Activated CD8-positive, alpha-beta memory T cell treated with anti-CD3 and anti-CD28 coated beads, Interleukin-2, amount 10 ng/mL, durations not matched to agents 7 days and 5 days (primary cell): ENCODE measurements at regions not wholly inside any gene's neighbourhood (a gene's known extent, or its start where the extent isn't known, plus 50 kb on each side); places are given as distances from the start of the nearest gene placed in this dataset.
"Not testable (repeated sequence)": the region's sequence is repeated elsewhere in the genome, so short reads cannot be mapped to it uniquely, and the experiment has no call there.

Experiments used
- ATAC-seq: fragments of 150-1000 bp; cut with Tn5 transposase; one replicate; pipeline ENCODE4 v1.10.0; 2021; ENCODE audit warnings: moderate library complexity
- CTCF ChIA-PET: fragments of 350-600 bp; sonication (Branson Sonifier 250); formaldehyde crosslinking; loops from one replicate; lab custom pipeline; 2021; ENCODE audit warnings: antibody characterized with exemption; lab: Charles Lee
- DNase-seq: peaks from one replicate; pipeline ENCODE4 v3.0.0-alpha.2; 2020
- H3K27ac Mint-ChIP-seq: one replicate; pipeline ENCODE4 v1.8.0; 2021; ENCODE audit warnings: mild to moderate bottlenecking, mixed read lengths
- H3K27me3 Mint-ChIP-seq: one replicate; pipeline ENCODE4 v1.8.0; 2021; ENCODE audit warnings: mixed read lengths
- H3K36me3 Mint-ChIP-seq: one replicate; pipeline ENCODE4 v1.8.0; 2021; ENCODE audit warnings: mild to moderate bottlenecking, mixed read lengths
- H3K4me1 Mint-ChIP-seq: one replicate; pipeline ENCODE4 v1.8.0; 2021; ENCODE audit warnings: mixed read lengths
- H3K4me3 Mint-ChIP-seq: one replicate; pipeline ENCODE4 v1.8.0; 2021; ENCODE audit warnings: mild to moderate bottlenecking, moderate library complexity, mixed read lengths
- H3K9me3 Mint-ChIP-seq: one replicate; pipeline ENCODE4 v1.8.0; 2022; ENCODE audit warnings: low read depth, mixed read lengths

GRCh38 chr1:173257805-173258204, 50.7 kb upstream of the TNFSF4 start:
- no peaks in the 10 kb centered on the region for H3K4me1 Mint-ChIP-seq
- no peak overlapping the region for H3K4me3 Mint-ChIP-seq
- peaks cover 14% of the 10 kb centered on the region for H3K9me3 Mint-ChIP-seq
- DNase-seq (no peak), ATAC-seq (no peak)
- H3K27me3 Mint-ChIP-seq, result peaks cover 2% of the 10 kb centered on the region
- CTCF ChIA-PET, result no interaction called here
- H3K36me3 Mint-ChIP-seq, result peaks cover 2% of the 10 kb centered on the region
- no peak overlapping the region for H3K27ac Mint-ChIP-seq

GRCh38 chr1:173258479-173259264, 51.5 kb upstream of the TNFSF4 start:
- CTCF ChIA-PET, result no interaction called here
- H3K4me3 Mint-ChIP-seq, result no peak overlapping the region
- peaks cover 2% of the 10 kb centered on the region for H3K36me3 Mint-ChIP-seq
- H3K27ac Mint-ChIP-seq, result no peak overlapping the region
- H3K4me1 Mint-ChIP-seq, result no peaks in the 10 kb centered on the region
- H3K27me3 Mint-ChIP-seq, result peaks cover 2% of the 10 kb centered on the region
- peaks cover 14% of the 10 kb centered on the region for H3K9me3 Mint-ChIP-seq
- ATAC-seq, result no peak
- DNase-seq, result no peak

- H3K36me3 Mint-ChIP-seq, H3K27me3 Mint-ChIP-seq, H3K4me1 Mint-ChIP-seq, ATAC-seq, H3K4me3 Mint-ChIP-seq, H3K27ac Mint-ChIP-seq, DNase-seq, CTCF ChIA-PET: not testable (repeated sequence)
- H3K9me3 Mint-ChIP-seq, result peaks cover 14% of the 10 kb centered on the region
These were observed 53.2 kb upstream of the TNFSF4 start for GRCh38 chr1:173260329-173260728.

GRCh38 chr1:173266841-173267240, 59.7 kb upstream of the TNFSF4 start:
- H3K4me3 Mint-ChIP-seq, result no peak overlapping the region
- no peak for ATAC-seq

GRCh38 chr1:173267453-173267945, 60.4 kb upstream of the TNFSF4 start:
- CTCF ChIA-PET, result no interaction called here
- Mint-ChIP-seq H3K9me3 (no peaks in the 10 kb centered on the region), H3K27ac (no peak overlapping the region)

More at GRCh38 chr1:173266841-173267240, 59.7 kb upstream of the TNFSF4 start:
- Mint-ChIP-seq H3K9me3 (no peaks in the 10 kb centered on the region), H3K27ac (no peak overlapping the region), H3K4me1 (no peaks in the 10 kb centered on the region), H3K36me3 (no peaks in the 10 kb centered on the region), H3K27me3 (no peaks in the 10 kb centered on the region)
- DNase-seq, result no peak
- CTCF ChIA-PET, result no interaction called here

GRCh38 chr1:173268261-173268660, 61.1 kb upstream of the TNFSF4 start:
- Mint-ChIP-seq H3K4me1 (no peaks in the 10 kb centered on the region), H3K9me3 (no peaks in the 10 kb centered on the region), H3K27me3 (no peaks in the 10 kb centered on the region), H3K36me3 (no peaks in the 10 kb centered on the region), H3K4me3 (no peak overlapping the region), H3K27ac (no peak overlapping the region)
- no peak for ATAC-seq
- DNase-seq, result no peak
- CTCF ChIA-PET, result no interaction called here

More at GRCh38 chr1:173267453-173267945, 60.4 kb upstream of the TNFSF4 start:
- no peaks in the 10 kb centered on the region for H3K4me1 Mint-ChIP-seq
- H3K36me3 Mint-ChIP-seq, result no peaks in the 10 kb centered on the region
- ATAC-seq (no peak), DNase-seq (no peak)
- no peaks in the 10 kb centered on the region for H3K27me3 Mint-ChIP-seq
- no peak overlapping the region for H3K4me3 Mint-ChIP-seq

- no peaks in the 10 kb centered on the region for H3K4me1 Mint-ChIP-seq
- ATAC-seq (no peak), DNase-seq (no peak)
- no peak overlapping the region for H3K27ac Mint-ChIP-seq
- H3K36me3 Mint-ChIP-seq, result no peaks in the 10 kb centered on the region
- no peaks in the 10 kb centered on the region for H3K9me3 Mint-ChIP-seq
- H3K27me3 Mint-ChIP-seq, result no peaks in the 10 kb centered on the region
- H3K4me3 Mint-ChIP-seq, result no peak overlapping the region
- CTCF ChIA-PET, result no interaction called here
These were observed 61.7 kb upstream of the TNFSF4 start for GRCh38 chr1:173268786-173269277.

GRCh38 chr1:173269490-173270230, 62.5 kb upstream of the TNFSF4 start:
- CTCF ChIA-PET, result no interaction called here
- no peak for DNase-seq
- no peak overlapping the region for H3K27ac Mint-ChIP-seq
- H3K36me3 Mint-ChIP-seq, result no peaks in the 10 kb centered on the region
- H3K27me3 Mint-ChIP-seq, result no peaks in the 10 kb centered on the region
- ATAC-seq, result no peak
- H3K4me3 Mint-ChIP-seq, result no peak overlapping the region
- no peaks in the 10 kb centered on the region for H3K4me1 Mint-ChIP-seq
- no peaks in the 10 kb centered on the region for H3K9me3 Mint-ChIP-seq

GRCh38 chr1:173270243-173270642, 63.1 kb upstream of the TNFSF4 start:
- Mint-ChIP-seq H3K36me3 (no peaks in the 10 kb centered on the region), H3K4me1 (no peaks in the 10 kb centered on the region), H3K4me3 (no peak overlapping the region), H3K9me3 (no peaks in the 10 kb centered on the region), H3K27me3 (no peaks in the 10 kb centered on the region), H3K27ac (no peak overlapping the region)
- ATAC-seq, result no peak
- no peak for DNase-seq
- CTCF ChIA-PET, result no interaction called here

GRCh38 chr1:173271021-173271420, 63.9 kb upstream of the TNFSF4 start:
- ATAC-seq, DNase-seq, CTCF ChIA-PET, H3K27ac Mint-ChIP-seq, H3K27me3 Mint-ChIP-seq, H3K36me3 Mint-ChIP-seq, H3K9me3 Mint-ChIP-seq, H3K4me1 Mint-ChIP-seq, H3K4me3 Mint-ChIP-seq: not testable (repeated sequence)

GRCh38 chr1:173275496-173275895, 68.4 kb upstream of the TNFSF4 start:
- ATAC-seq (no peak), DNase-seq (no peak)
- Mint-ChIP-seq H3K27ac (no peak overlapping the region), H3K36me3 (peaks cover 2% of the 10 kb centered on the region), H3K9me3 (no peaks in the 10 kb centered on the region), H3K27me3 (peaks cover 3% of the 10 kb centered on the region), H3K4me1 (peaks cover 9% of the 10 kb centered on the region), H3K4me3 (no peak overlapping the region)
- CTCF ChIA-PET, result no interaction called here

GRCh38 chr1:173276922-173277800, 70.0 kb upstream of the TNFSF4 start:
- Mint-ChIP-seq H3K27me3 (peaks cover 3% of the 10 kb centered on the region), H3K4me3 (no peak overlapping the region), H3K36me3 (peaks cover 2% of the 10 kb centered on the region), H3K27ac (no peak overlapping the region), H3K4me1 (peaks cover 9% of the 10 kb centered on the region), H3K9me3 (no peaks in the 10 kb centered on the region)
- CTCF ChIA-PET, result no interaction called here
- DNase-seq, result no peak
- no peak for ATAC-seq
